Astrocyte of the hippocampus (primary cell): ENCODE measurements at regions not wholly inside any gene's neighbourhood (a gene's known extent, or its start where the extent isn't known, plus 50 kb on each side); places are given as distances from the start of the nearest gene placed in this dataset.
"Not testable (repeated sequence)": the region's sequence is repeated elsewhere in the genome, so short reads cannot be mapped to it uniquely, and the experiment has no call there.

Experiments
- DNase-seq: peaks from one replicate; pipeline ENCODE4 v3.0.0; 2011; ENCODE audit warnings: low read depth, low spot score

DNA sequence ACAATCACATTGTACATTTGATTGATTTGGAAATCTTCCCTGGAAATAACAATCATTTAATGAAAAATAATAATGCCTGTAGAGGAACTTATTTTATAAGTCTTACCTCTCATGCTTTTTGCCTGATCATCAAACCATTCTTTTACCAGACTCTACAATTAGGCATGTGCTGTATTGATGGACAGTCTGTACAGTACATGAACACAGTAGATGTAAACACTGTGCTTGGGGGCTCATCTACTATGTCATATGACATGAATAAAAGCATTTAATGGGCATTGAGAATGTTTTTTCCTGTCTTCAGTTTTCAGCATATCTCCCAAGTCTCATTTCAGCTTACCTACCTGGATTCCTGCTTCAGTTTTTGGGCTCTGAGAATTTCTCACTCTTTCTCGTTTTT lies 1070.9 kb downstream of the STIM2 start:
- no peak for DNase-seq

- no peak for DNase-seq
Observed at GRCh38 chr4:27934871-27935270, 1074.2 kb downstream of the STIM2 start.

- DNase-seq: no peak
Observed at GRCh38 chr4:27946799-27947198, 1086.2 kb downstream of the STIM2 start.

GRCh38 chr4:27947302-27947701 lies 1086.7 kb downstream of the STIM2 start:
- no peak for DNase-seq

- no peak for DNase-seq
Observed at GRCh38 chr4:27964095-27964494, 1103.5 kb downstream of the STIM2 start.

DNA sequence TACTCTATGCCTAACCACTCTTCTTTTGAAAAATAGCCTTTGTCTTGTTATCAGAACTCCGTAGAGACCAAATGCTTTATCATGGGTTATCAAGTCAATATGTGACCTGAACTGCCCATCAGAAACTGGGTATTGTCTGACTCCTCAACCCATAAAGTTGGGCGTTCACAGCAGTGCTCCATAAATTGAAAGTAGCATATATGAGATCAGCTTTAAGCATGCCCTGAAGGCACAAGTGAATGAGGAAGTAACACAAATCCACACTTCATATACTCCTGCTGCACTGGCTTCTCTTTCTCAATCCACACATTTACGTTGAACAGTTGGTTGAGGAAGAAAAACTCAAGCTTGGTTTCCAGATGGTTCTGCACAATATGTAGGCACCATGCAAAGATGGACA lies 1106.0 kb downstream of the STIM2 start:
- no peak for DNase-seq

DNA sequence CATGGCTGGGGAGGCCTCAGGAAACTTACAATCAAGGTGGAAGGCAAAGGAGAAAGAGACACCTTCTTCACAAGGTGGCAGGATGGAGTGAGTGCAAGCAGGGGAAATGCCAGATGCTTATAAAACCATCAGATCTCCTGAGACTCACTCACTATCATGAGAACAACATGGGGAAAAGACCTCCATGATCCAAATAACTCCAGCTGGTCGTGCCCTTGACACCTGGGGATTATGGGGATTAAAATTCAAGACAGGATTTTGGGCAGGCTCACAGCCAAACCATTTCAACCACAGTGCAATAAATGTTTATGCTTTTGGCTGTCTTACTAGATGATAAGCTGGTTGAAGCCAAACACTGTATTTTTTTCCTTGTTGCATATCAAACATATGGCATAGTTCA lies 1112.4 kb downstream of the STIM2 start:
- DNase-seq: no peak

DNA sequence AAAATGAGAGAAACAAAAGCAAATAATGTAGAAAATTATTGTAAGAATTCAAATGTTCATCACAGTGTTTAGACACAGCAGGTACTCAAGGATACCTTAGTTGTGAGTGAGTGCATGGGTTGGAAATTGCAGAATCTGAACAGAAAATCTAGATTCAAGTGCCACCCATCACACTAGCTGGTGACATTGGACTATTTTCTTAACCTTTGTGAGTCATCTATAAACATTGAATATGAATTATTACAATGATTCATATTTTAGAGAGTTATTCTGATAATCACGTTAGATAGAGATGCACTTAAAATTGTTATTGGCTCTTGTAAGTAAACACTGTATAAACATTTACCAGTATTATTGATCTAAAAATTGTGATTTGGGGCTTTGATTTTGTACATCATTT lies 1113.1 kb downstream of the STIM2 start:
- no peak for DNase-seq

- no peak for DNase-seq
Observed at GRCh38 chr4:27974339-27974738, 1113.7 kb downstream of the STIM2 start.

DNA sequence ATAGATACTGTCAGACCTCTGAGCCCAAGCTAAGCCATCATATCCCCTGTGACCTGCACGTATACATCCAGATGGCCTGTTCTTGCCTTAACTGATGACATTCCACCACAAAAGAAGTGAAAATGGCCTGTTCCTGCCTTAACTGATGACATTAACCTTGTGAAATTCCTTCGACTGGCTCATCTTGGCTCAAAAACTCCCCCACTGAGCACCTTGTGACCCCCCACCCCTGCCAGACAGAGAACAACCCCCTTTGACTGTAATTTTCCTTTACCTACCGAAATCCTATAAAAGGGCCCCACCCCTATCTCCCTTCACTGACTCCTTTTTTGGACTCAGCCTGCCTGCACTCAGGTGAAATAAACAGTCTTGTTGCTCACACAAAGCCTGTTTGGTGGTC lies 1114.2 kb downstream of the STIM2 start:
- DNase-seq: not testable (repeated sequence)

DNA sequence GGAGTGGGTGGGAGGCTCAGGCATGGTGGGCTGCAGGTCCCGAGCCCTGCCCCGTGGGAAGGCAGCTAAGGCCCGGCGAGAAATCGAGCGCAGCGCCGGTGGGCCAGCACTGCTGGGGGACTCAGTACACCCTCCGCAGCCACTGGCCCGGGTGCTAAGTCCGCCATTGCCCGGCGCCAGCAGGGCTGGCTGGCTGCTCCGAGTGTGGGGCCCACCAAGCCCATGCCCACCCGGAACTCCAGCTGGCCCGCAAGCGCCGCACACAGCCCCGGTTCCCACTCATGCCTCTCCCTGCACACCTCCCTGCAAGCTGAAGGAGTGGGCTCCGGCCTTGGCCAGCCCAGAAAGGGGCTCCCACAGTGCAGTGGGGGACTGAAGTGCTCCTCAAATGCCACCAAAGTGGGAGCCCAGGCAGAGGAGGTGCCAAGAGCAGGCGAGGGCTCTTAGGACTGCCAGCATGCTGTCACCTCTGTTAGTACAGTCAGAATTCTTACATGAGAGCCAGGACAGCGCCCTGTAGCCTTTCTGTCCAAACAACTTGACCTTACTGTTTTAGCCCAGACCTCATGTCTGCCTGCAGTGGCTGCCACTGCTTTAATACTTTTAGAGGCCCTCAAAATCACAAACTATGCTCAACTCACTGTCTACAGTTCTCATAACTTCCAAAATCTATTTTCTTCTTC lies 1117.9 kb downstream of the STIM2 start:
- DNase-seq: not testable (repeated sequence)

- no peak for DNase-seq
Observed at GRCh38 chr4:27985522-27985921, 1124.9 kb downstream of the STIM2 start.

GRCh38 chr4:27986476-27986875 lies 1125.8 kb downstream of the STIM2 start:
- DNase-seq: no peak

GRCh38 chr4:28001698-28002097 lies 1141.1 kb downstream of the STIM2 start:
- no peak for DNase-seq

GRCh38 chr4:28004520-28004919 lies 1143.9 kb downstream of the STIM2 start:
- DNase-seq: no peak

DNA sequence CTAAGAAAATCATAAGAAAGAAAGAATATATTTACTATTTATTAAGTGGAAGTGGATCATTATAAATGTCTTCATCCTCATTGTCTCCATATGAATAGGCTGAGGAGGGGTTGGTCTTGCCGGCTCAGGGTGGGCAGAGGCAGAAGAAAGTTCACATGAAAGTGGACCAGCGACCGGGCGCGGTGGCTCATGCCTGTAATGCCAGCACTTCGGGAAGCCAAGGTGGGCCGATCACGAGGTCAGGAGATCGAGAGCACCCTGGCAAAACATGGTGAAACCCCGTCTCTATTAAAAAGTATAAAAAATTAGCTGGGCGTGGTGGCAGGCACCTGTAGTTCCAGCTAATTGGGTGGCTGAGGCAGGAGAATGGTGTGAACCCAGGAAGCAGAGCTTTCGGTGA lies 1145.4 kb downstream of the STIM2 start:
- DNase-seq: no peak

GRCh38 chr4:28007693-28008092 lies 1147.1 kb downstream of the STIM2 start:
- DNase-seq: no peak

- DNase-seq: no peak
Observed at GRCh38 chr4:28009541-28009940, 1148.9 kb downstream of the STIM2 start.

- DNase-seq: no peak
Observed at GRCh38 chr4:28010577-28011240, 1150.1 kb downstream of the STIM2 start.

DNA sequence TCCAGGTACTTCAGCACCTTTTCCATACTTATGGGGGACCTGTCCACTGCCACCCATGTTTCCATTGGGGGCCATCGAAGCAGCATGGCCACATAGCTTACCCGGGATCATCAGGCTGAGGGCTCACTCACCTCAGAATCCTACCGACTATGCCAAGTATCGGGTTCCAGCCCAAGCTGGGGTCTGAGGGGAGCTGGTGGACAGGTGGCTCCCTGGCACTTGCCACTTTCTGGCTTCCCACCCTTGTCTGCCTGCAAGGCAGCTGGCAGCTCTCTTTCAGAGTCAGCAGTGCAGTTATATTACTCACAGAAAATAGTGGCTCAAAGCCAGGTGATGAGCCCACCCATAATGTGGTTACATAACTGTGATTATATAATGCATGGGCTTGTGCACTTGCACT lies 1153.8 kb downstream of the STIM2 start:
- DNase-seq: no peak

- DNase-seq: no peak
Observed at GRCh38 chr4:28015996-28016395, 1155.4 kb downstream of the STIM2 start.

DNA sequence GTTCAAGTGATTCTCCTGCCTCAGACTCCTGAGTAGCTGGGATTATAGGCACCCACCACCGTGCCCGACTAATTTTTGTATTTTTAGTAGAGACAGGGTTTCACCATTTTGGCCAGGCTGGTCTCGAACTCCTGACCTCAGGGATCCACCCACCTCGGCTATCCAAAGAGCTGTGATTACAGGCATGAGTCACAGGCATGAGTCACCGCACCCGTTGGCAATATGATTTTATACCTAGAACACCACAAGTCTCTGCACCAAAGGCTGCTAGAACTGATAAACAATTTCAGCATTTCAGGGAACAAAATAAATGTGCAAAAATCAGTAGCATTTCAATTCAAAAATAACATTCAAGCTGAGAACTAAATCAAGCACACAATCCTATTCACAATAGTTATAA lies 1177.6 kb downstream of the STIM2 start:
- peak; percentile 1 for DNase-seq

DNA sequence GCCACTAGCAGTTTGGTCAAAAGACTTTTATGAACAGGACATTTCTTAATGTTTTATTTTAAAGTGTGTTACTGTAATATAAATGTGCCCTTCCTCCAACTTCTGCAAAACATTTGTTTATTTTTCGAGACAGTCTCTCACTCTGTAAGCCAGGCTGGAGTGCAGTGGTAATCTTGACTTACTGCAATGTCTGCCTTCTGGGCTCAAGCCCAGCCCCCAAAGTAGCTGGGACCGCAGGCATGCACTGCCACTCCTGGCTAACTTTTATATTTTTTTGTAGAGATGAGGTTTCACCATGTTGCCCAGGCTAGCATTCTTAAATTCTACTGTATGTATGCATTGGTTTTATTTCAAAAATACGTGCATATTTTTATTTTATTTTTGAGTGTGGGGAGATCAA lies 1201.9 kb downstream of the STIM2 start:
- DNase-seq: no peak
